Vagina (tissue), 2 donors: ENCODE measurements at regions not wholly inside any gene's neighbourhood (a gene's known extent, or its start where the extent isn't known, plus 50 kb on each side); places are given as distances from the start of the nearest gene placed in this dataset.

Source experiments
- POLR2A ChIP-seq, 2 donors: fragments of 450-650 bp; IDR thresholded peaks; one replicate each; pipeline ENCODE4 v1.6.1; 2017; ENCODE audit warnings: antibody characterized with exemption in 2 of 2, mild to moderate bottlenecking in 2 of 2, moderate library complexity in 2 of 2
- POLR2AphosphoS5 ChIP-seq, 2 donors: sonication (generic); formaldehyde crosslinking; IDR thresholded peaks; one replicate each; pipeline ENCODE4 v1.9.0; 2017; ENCODE audit warnings: antibody characterized with exemption in 2 of 2, mild to moderate bottlenecking in 2 of 2, low read depth in 1 of 2; ENCODE audit not compliant: insufficient read depth in 1 of 2
- TF ChIP-seq, protein P1 (sequence below), 3 experiments: fragments of 450-650 bp in 2 of 3; fragments of 200-600 bp in 1 of 3; sonication (generic) in 1 of 3; IDR thresholded peaks; one replicate each; pipeline ENCODE4 v1.5.1; 2017 to 2019; ENCODE audit warnings: antibody characterized with exemption in 3 of 3, mild to moderate bottlenecking in 2 of 3, moderate library complexity in 2 of 3

DNA sequence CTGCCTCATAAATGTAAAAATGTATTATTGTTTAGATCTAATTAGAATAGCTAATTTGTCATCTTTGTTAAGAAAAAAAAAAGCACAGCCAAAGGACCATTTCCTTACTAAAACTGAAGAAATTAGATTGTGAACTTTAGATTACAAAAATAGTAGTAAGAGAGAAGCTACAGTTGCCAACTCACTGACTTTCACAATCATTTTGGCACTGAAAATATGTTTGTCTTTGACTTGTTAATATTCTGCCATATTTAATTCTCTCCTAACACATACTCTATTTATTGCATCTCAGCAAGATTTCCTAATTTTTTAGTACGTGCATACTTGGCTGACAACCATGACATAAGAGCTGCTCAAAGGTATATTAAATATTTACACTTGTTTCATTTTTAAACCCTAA lies 297.1 kb downstream of the TUSC1 start:
- no peak for TF ChIP-seq POLR2AphosphoS5 (IDR thresholded peaks at IDR 0.05; ENCODE audit: insufficient read depth in 1 of 2, low read depth in 1 of 2)
- TF ChIP-seq, protein P1, sequence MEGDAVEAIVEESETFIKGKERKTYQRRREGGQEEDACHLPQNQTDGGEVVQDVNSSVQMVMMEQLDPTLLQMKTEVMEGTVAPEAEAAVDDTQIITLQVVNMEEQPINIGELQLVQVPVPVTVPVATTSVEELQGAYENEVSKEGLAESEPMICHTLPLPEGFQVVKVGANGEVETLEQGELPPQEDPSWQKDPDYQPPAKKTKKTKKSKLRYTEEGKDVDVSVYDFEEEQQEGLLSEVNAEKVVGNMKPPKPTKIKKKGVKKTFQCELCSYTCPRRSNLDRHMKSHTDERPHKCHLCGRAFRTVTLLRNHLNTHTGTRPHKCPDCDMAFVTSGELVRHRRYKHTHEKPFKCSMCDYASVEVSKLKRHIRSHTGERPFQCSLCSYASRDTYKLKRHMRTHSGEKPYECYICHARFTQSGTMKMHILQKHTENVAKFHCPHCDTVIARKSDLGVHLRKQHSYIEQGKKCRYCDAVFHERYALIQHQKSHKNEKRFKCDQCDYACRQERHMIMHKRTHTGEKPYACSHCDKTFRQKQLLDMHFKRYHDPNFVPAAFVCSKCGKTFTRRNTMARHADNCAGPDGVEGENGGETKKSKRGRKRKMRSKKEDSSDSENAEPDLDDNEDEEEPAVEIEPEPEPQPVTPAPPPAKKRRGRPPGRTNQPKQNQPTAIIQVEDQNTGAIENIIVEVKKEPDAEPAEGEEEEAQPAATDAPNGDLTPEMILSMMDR (IDR thresholded peaks at IDR 0.05) = no peak
- TF ChIP-seq POLR2A (IDR thresholded peaks at IDR 0.05) = no peak
